Endothelial cell of umbilical vein (primary cell): ENCODE measurements at regions not wholly inside any gene's neighbourhood (a gene's known extent, or its start where the extent isn't known, plus 50 kb on each side); places are given as distances from the start of the nearest gene placed in this dataset.

Experiments
- BruUV-seq: library from RNA; stranded (reverse); fragments of 400-500 nt; replicated peaks from 2 replicates; lab custom pipeline; 2021; lab: Mats Ljungman, UMichigan
- CTCF ChIA-PET: fragments of 300-600, 350-600 bp; sonication (Branson Sonifier 250); formaldehyde crosslinking; loops from one replicate; lab custom pipeline; 2021; ENCODE audit warnings: antibody characterized with exemption, inconsistent platforms; lab: Charles Lee
- POLR2A ChIA-PET: fragments of 300-600, 350-600 bp; sonication (Branson Sonifier 250); formaldehyde crosslinking; loops from one replicate; lab custom pipeline; 2021; ENCODE audit warnings: antibody characterized with exemption, inconsistent platforms; lab: Charles Lee
- DNase-seq: peaks from one replicate; pipeline ENCODE4 v3.0.0-alpha.2; 2011; ENCODE audit warnings: low read depth, low spot score
- FAIRE-seq: peaks from 2 replicates; lab custom pipeline; 2011; peaks lifted over from hg19 to GRCh38; lab: Jason Lieb, UNC
- H2AFZ ChIP-seq: 2 replicates; pipeline ENCODE4 v1.6.0; 2012; ENCODE audit warnings: low read depth, low read length, control low read depth, inconsistent platforms
- H3K27ac ChIP-seq: 2 replicates; pipeline ENCODE4 v1.5.1; 2011; ENCODE audit warnings: low read depth, mild to moderate bottlenecking, control low read depth, low read length, moderate library complexity; ENCODE audit not compliant: insufficient read depth
- H3K27me3 ChIP-seq, 2 experiments: 2 replicates each; pipeline versions ENCODE4 v1.6.0 to v1.6.1; 2011; ENCODE audit warnings: low read length in 2 of 2, mixed read lengths in 1 of 2; ENCODE audit not compliant: control insufficient read depth in 2 of 2, insufficient read depth in 2 of 2
- H3K36me3 ChIP-seq, 2 experiments: 2 replicates in 1 of 2; 3 replicates in 1 of 2; pipeline ENCODE4 v1.5.1; 2011; ENCODE audit warnings: low read length in 2 of 2, mild to moderate bottlenecking in 1 of 2, moderate library complexity in 1 of 2; ENCODE audit not compliant: control insufficient read depth in 2 of 2, insufficient read depth in 2 of 2; ENCODE audit errors: extremely low read depth in 1 of 2
- H3K4me1 ChIP-seq: 3 replicates; pipeline ENCODE4 v1.5.1; 2011; ENCODE audit warnings: mild to moderate bottlenecking, low read length; ENCODE audit not compliant: control insufficient read depth, insufficient read depth; ENCODE audit errors: extremely low read depth
- H3K4me2 ChIP-seq: 2 replicates; pipeline ENCODE4 v1.6.1; 2011; ENCODE audit warnings: low read length, control low read depth, mixed read lengths; ENCODE audit not compliant: insufficient read depth
- H3K4me3 ChIP-seq, 3 experiments: fragments of 200-600 bp in 1 of 3; sonication (generic), shearing (Covaris generic) in 1 of 3; replicated peaks in 1 of 3; 2 replicates each; pipeline ENCODE4 v1.5.1; 2011 to 2016; ENCODE audit warnings: control low read depth in 3 of 3, low read length in 3 of 3, mild to moderate bottlenecking in 2 of 3, inconsistent platforms in 1 of 3, low read depth in 1 of 3, moderate library complexity in 1 of 3; ENCODE audit not compliant: insufficient read depth in 1 of 3
- H3K79me2 ChIP-seq: 2 replicates; pipeline ENCODE4 v1.6.0; 2012; ENCODE audit warnings: low read length, inconsistent platforms; ENCODE audit not compliant: control insufficient read depth, insufficient read depth
- H3K9ac ChIP-seq: replicated peaks from 2 replicates; pipeline ENCODE3; 2011; ENCODE audit warnings: low read length, control low read depth; ENCODE audit not compliant: insufficient read depth; ENCODE audit errors: extremely low read depth
- H3K9me1 ChIP-seq: replicated peaks from 3 replicates; pipeline ENCODE4 v1.6.0; 2011; ENCODE audit warnings: mild to moderate bottlenecking, low read length; ENCODE audit not compliant: control insufficient read depth, insufficient read depth; ENCODE audit errors: extremely low read depth
- H3K9me3 ChIP-seq: replicated peaks from 2 replicates; pipeline ENCODE4 v1.5.1; 2012; ENCODE audit warnings: low read length, inconsistent platforms; ENCODE audit not compliant: control insufficient read depth, insufficient read depth
- H4K20me1 ChIP-seq: replicated peaks from 2 replicates; pipeline ENCODE3; 2011; ENCODE audit warnings: mild to moderate bottlenecking, low read length; ENCODE audit not compliant: control insufficient read depth, insufficient read depth; ENCODE audit errors: extremely low read depth
- CTCF ChIP-seq, 2 donors: IDR thresholded peaks; 1 replicate in 1 of 2; 2 replicates in 1 of 2; pipeline ENCODE4 v1.5.1; 2011; ENCODE audit warnings: low read length in 2 of 2, mild to moderate bottlenecking in 2 of 2, moderate library complexity in 2 of 2, control low read depth in 1 of 2, inconsistent platforms in 1 of 2, low read depth in 1 of 2; ENCODE audit not compliant: insufficient read depth in 1 of 2; ENCODE audit errors: extremely low read depth in 1 of 2
- EZH2 ChIP-seq: IDR thresholded peaks from 2 replicates; pipeline ENCODE4 v1.6.1; 2012; ENCODE audit warnings: borderline replicate concordance, low read depth, mild to moderate bottlenecking, moderate library complexity, low read length, inconsistent platforms; ENCODE audit not compliant: severe bottlenecking
- FOS ChIP-seq: IDR thresholded peaks from 2 replicates; pipeline ENCODE4 v1.6.1; 2011; ENCODE audit warnings: mild to moderate bottlenecking, low read length, moderate library complexity, borderline replicate concordance; ENCODE audit not compliant: insufficient read depth
- GATA2 ChIP-seq: IDR thresholded peaks from 2 replicates; pipeline ENCODE4 v1.7.0; 2011; ENCODE audit warnings: low read depth, mild to moderate bottlenecking, moderate library complexity, mixed read lengths, low read length; ENCODE audit not compliant: insufficient read length, insufficient read depth
- JUN ChIP-seq: IDR thresholded peaks from 2 replicates; pipeline ENCODE4 v1.6.1; 2011; ENCODE audit warnings: borderline replicate concordance, low read depth; ENCODE audit not compliant: insufficient read length, insufficient read depth
- MAX ChIP-seq: IDR thresholded peaks from 2 replicates; pipeline ENCODE4 v1.6.1; 2011; ENCODE audit not compliant: insufficient read depth, insufficient read length
- MYC ChIP-seq: IDR thresholded peaks from one replicate; pipeline ENCODE4 v1.6.1; 2011; ENCODE audit warnings: mild to moderate bottlenecking, low read depth, low read length
- POLR2A ChIP-seq: IDR thresholded peaks from 2 replicates; pipeline ENCODE4 v1.6.1; 2012; ENCODE audit warnings: low read depth, mild to moderate bottlenecking, control low read depth, low read length
- POLR2AphosphoS5 ChIP-seq: IDR thresholded peaks from 2 replicates; pipeline ENCODE4 v1.6.1; 2012; ENCODE audit warnings: low read depth, mild to moderate bottlenecking, control low read depth, low read length, moderate library complexity; ENCODE audit not compliant: insufficient read depth
- dilution Hi-C: fragments of 300-500 bp; cut with MboI; formaldehyde crosslinking; loops from one replicate; pipeline ENCODE4 v1.15.0; 2019; ENCODE audit warnings: low sequenced_read_pairs; ENCODE audit not compliant: extremely low pct_ligation_motif_present
- intact Hi-C: fragments of 100-400 bp; cut with micrococcal nuclease; formaldehyde crosslinking; loops from one replicate; pipeline ENCODE4 v1.10.0; 2022

GRCh38 chr4:157607996-157608395 is 387.5 kb downstream of the GRIA2 start:
- Histone ChIP-seq H3K9ac (no peak overlapping the region), H3K4me3 (no peak overlapping the region), H4K20me1 (no peaks in the 10 kb centered on the region), H2AFZ (no peak overlapping the region), H3K36me3 (no peaks in the 10 kb centered on the region), H3K4me2 (no peak overlapping the region), H3K9me3 (no peaks in the 10 kb centered on the region), H3K9me1 (no peaks in the 10 kb centered on the region), H3K79me2 (no peaks in the 10 kb centered on the region), H3K4me1 (no peaks in the 10 kb centered on the region), H3K27ac (no peak overlapping the region), H3K27me3 (no peaks in the 10 kb centered on the region)
- CTCF ChIA-PET, result interaction anchor here (0.6 to 2.5 kb wide), 2 partner anchors 12 to 342 kb away, joined by 4 to 7 read pairs; no protein-coding TSS in a partner anchor
- dilution Hi-C loops (no loop called here), intact Hi-C loops (no loop called here)
- POLR2A ChIA-PET, result no interaction called here
- no TSS peak for BruUV-seq
- TF ChIP-seq FOS (no peak), GATA2 (no peak), JUN (no peak), MYC (no peak), MAX (no peak), EZH2 (no peak), POLR2A (no peak), CTCF (IDR thresholded peaks at IDR 0.05; ENCODE audit: extremely low read depth in 1 of 2, insufficient read depth in 1 of 2, low read depth in 1 of 2, low read length in 2 of 2) (no peak), POLR2AphosphoS5 (no peak)
- no peak for FAIRE-seq
- no peak for DNase-seq
